Lower leg skin (tissue), 3 donors: ENCODE measurements at regions not wholly inside any gene's neighbourhood (a gene's known extent, or its start where the extent isn't known, plus 50 kb on each side); places are given as distances from the start of the nearest gene placed in this dataset.

Experiments
- CTCF ChIP-seq, 3 donors: fragments of 450-650 bp; IDR thresholded peaks; one replicate each; pipeline ENCODE4 v1.5.1; 2016; ENCODE audit warnings: antibody characterized with exemption in 3 of 3, mild to moderate bottlenecking in 3 of 3, moderate library complexity in 2 of 3
- POLR2A ChIP-seq, 2 donors: fragments of 450-650 bp; IDR thresholded peaks; one replicate each; pipeline ENCODE4 v1.6.1; 2016 to 2017; ENCODE audit warnings: antibody characterized with exemption in 2 of 2, mild to moderate bottlenecking in 1 of 2, moderate library complexity in 1 of 2

DNA sequence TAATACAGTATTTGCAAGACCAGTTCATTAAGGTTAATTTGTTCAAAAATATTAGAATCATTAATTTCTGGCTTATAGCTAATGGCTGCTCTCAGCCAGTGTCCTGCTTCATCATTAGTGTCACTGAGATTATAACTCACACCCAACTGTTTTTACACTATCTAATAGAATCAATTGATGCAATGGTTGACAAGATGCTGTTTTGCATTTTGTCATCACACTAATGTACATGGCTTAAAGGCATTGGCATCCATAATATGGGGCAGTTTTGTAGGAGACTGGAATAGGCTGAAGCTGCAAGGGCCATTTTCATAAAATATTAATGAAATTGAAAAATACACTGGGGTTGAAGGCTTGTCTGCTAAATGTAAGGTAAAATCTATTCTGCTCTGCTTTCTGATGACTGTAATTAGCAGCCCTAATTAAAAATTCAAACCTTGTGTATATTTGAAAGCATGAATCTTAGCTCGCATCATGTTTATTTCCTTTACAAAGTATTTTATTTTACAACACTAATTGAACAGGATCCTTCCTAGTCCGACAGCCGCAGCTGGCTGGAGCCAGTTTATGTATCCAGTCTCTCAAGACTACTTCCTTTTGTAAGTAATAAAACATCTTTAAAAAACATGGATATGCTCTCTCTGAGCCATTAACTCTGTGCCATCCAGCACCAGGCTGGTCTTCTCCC lies 296.7 kb downstream of the POU4F1 start:
- TF ChIP-seq CTCF (IDR thresholded peaks at IDR 0.05) (no peak), POLR2A (IDR thresholded peaks at IDR 0.05) (no peak)
